NCI-H748 treated with DMSO at 0.1 percent for 48 hours (cell line): ENCODE measurements at regions not wholly inside any gene's neighbourhood (a gene's known extent, or its start where the extent isn't known, plus 50 kb on each side); places are given as distances from the start of the nearest gene placed in this dataset.
A peak's percentile ranks its signal among the peaks of the same experiment; 100 is the strongest.
"Not testable (repeated sequence)": the region's sequence is repeated elsewhere in the genome, so short reads cannot be mapped to it uniquely, and the experiment has no call there.

Experiments used
- DNase-seq: peaks from one replicate; lab custom pipeline; 2025; lab: John Stamatoyannopoulos, UW

GRCh38 chr16:66054095-66054494, 312.4 kb upstream of the CDH5 start:
- DNase-seq, result no peak

- DNase-seq, result no peak
These were observed 313.7 kb upstream of the CDH5 start for GRCh38 chr16:66052745-66053144.

GRCh38 chr16:66050991-66051390, 315.5 kb upstream of the CDH5 start:
- no peak for DNase-seq

GRCh38 chr16:66049865-66050264, 316.6 kb upstream of the CDH5 start:
- DNase-seq, result no peak

- no peak for DNase-seq
These were observed 320.9 kb upstream of the CDH5 start for GRCh38 chr16:66045626-66046025.

- no peak for DNase-seq
These were observed 321.9 kb upstream of the CDH5 start for GRCh38 chr16:66044556-66044955.

- DNase-seq, result no peak
These were observed 322.4 kb upstream of the CDH5 start for GRCh38 chr16:66044089-66044488.

- DNase-seq, result no peak
These were observed 323.2 kb upstream of the CDH5 start for GRCh38 chr16:66043326-66043725.

GRCh38 chr16:66042341-66042740, 324.1 kb upstream of the CDH5 start:
- no peak for DNase-seq

- DNase-seq, result no peak
These were observed 324.6 kb upstream of the CDH5 start for GRCh38 chr16:66041907-66042306.

- no peak for DNase-seq
These were observed 326.7 kb upstream of the CDH5 start for GRCh38 chr16:66039793-66040192.

GRCh38 chr16:66036793-66037715, 329.4 kb upstream of the CDH5 start:
- DNase-seq, result no peak

GRCh38 chr16:66036184-66036583, 330.3 kb upstream of the CDH5 start:
- DNase-seq, result no peak

GRCh38 chr16:66035096-66035495, 331.4 kb upstream of the CDH5 start:
- no peak for DNase-seq

GRCh38 chr16:66032841-66033240, 333.6 kb upstream of the CDH5 start:
- DNase-seq, result no peak

GRCh38 chr16:66030036-66030435, 336.5 kb upstream of the CDH5 start:
- no peak for DNase-seq

- DNase-seq, result no peak
These were observed 337.8 kb upstream of the CDH5 start for GRCh38 chr16:66028510-66029216.

GRCh38 chr16:66026787-66027330, 339.6 kb upstream of the CDH5 start:
- DNase-seq, result no peak

GRCh38 chr16:66026211-66026610, 340.3 kb upstream of the CDH5 start:
- DNase-seq, result peak; percentile 47

- no peak for DNase-seq
These were observed 340.7 kb upstream of the CDH5 start for GRCh38 chr16:66025751-66026150.

- DNase-seq, result not testable (repeated sequence)
These were observed 341.9 kb upstream of the CDH5 start for GRCh38 chr16:66024567-66024966.

GRCh38 chr16:66023481-66023880, 343.0 kb upstream of the CDH5 start:
- no peak for DNase-seq

GRCh38 chr16:66020642-66021041, 345.8 kb upstream of the CDH5 start:
- DNase-seq, result no peak
